A673 (cell line): ENCODE measurements at regions not wholly inside any gene's neighbourhood (a gene's known extent, or its start where the extent isn't known, plus 50 kb on each side); places are given as distances from the start of the nearest gene placed in this dataset.

Experiments
- BruUV-seq: library from RNA; stranded (reverse); fragments of 400-500 nt; replicated peaks from 2 replicates; lab custom pipeline; 2021; lab: Mats Ljungman, UMichigan
- CTCF ChIA-PET: fragments of 300-600 bp; sonication (Branson Sonifier 250); formaldehyde crosslinking; loops from one replicate; lab custom pipeline; 2022; ENCODE audit warnings: antibody characterized with exemption; lab: Charles Lee
- POLR2A ChIA-PET: fragments of 300-600 bp; sonication (Branson Sonifier 250); formaldehyde crosslinking; loops from one replicate; lab custom pipeline; 2022; ENCODE audit warnings: antibody characterized with exemption; ENCODE audit not compliant: low non-redundant PET; lab: Charles Lee
- DNase-seq: peaks from one replicate; pipeline ENCODE4 v3.0.0-alpha.2; 2015; ENCODE audit warnings: low spot score
- H3K27ac ChIP-seq: fragments of 200-600 bp; sonication (generic); 2 replicates; pipeline ENCODE4 v1.5.1; 2016; ENCODE audit warnings: mixed run types, low read depth, mild to moderate bottlenecking, mixed read lengths, antibody characterized with exemption, low read length; ENCODE audit not compliant: poor library complexity, severe bottlenecking
- H3K27me3 ChIP-seq: fragments of 200-600 bp; sonication (generic); replicated peaks from 2 replicates; pipeline ENCODE4 v1.6.1; 2017; ENCODE audit warnings: mixed run types, low read depth, mild to moderate bottlenecking, mixed read lengths, antibody characterized with exemption, low read length; ENCODE audit not compliant: insufficient read depth, poor library complexity
- H3K36me3 ChIP-seq: fragments of 200-600 bp; sonication (generic); 2 replicates; pipeline ENCODE4 v1.6.1; 2016; ENCODE audit warnings: mixed run types, mild to moderate bottlenecking, mixed read lengths, antibody characterized with exemption, low read length; ENCODE audit not compliant: insufficient read depth, poor library complexity, severe bottlenecking
- H3K4me1 ChIP-seq: fragments of 200-600 bp; sonication (generic); 2 replicates; pipeline ENCODE4 v1.6.1; 2017; ENCODE audit warnings: mixed run types, mild to moderate bottlenecking, mixed read lengths, antibody characterized with exemption, low read length; ENCODE audit not compliant: insufficient read depth, poor library complexity, severe bottlenecking
- H3K4me3 ChIP-seq: fragments of 200-600 bp; sonication (generic); 2 replicates; pipeline ENCODE4 v1.5.1; 2016; ENCODE audit warnings: low read depth, mixed run types, mild to moderate bottlenecking, mixed read lengths, low read length; ENCODE audit not compliant: poor library complexity, severe bottlenecking
- H3K9me3 ChIP-seq: fragments of 200-600 bp; sonication (generic); 2 replicates; pipeline ENCODE4 v1.6.1; 2016; ENCODE audit warnings: mixed run types, low read depth, mild to moderate bottlenecking, mixed read lengths, antibody characterized with exemption, low read length; ENCODE audit not compliant: poor library complexity, severe bottlenecking
- EZH2 ChIP-seq: fragments of 200-600 bp; sonication (generic); IDR thresholded peaks from 2 replicates; pipeline ENCODE4 v1.6.1; 2017; ENCODE audit warnings: borderline replicate concordance, low read depth, mild to moderate bottlenecking, mixed read lengths, antibody characterized with exemption, low read length; ENCODE audit not compliant: poor library complexity, severe bottlenecking
- intact Hi-C: fragments of 100-400 bp; cut with micrococcal nuclease; formaldehyde crosslinking; loops from one replicate; pipeline ENCODE4 v1.10.0; 2022; ENCODE audit not compliant: unreplicated experiment
- TF ChIP-seq, protein P1 (sequence below): fragments of 300-800, 200-600 bp; sonication (generic); conservative IDR thresholded peaks from 2 replicates; pipeline ENCODE4 v1.5.1; 2017; ENCODE audit warnings: low read depth, mild to moderate bottlenecking, antibody characterized with exemption, low read length, moderate library complexity, mixed read lengths

DNA sequence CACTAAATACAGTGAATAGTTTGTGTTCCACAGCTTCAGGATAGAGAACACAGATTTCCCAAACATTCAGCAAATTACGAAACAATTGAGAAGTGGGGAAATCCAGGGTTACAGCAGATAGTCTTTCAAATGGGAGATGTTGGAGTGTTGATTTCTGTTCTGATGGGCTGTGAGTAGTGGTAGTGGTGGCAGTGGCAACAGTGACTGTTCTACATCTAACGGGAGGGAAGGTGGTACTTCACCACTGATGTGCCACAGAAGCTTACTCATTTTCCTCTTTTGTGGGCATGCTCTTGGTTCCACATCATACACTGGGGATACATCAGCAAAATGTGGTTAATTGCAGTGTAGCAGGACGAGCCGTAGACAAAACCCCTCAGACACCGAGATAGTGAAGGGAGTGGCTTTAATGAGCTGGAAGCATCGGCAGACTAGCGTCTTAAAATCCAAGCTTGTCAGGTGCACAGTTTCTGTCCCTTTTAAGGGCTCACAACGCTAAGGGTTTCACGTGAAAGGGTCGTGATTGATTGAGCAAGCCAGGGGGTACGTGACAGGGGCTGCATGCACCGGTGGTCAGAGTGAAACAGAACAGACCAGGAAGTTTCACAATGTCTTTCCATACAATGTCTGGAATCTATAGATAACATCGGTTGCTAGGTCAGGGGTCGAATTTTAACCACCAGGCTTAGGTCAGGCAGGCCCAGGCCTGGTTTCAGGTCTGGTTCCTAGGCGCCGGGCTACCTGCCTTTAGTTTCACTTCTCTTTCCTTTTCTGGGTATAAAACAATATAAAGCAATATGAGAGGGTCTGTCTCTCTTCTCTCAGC lies 330.6 kb upstream of the FBXO33 start:
- Histone ChIP-seq H3K27me3 (no peaks in the 10 kb centered on the region), H3K27ac (no peak overlapping the region), H3K9me3 (no peaks in the 10 kb centered on the region), H3K36me3 (no peaks in the 10 kb centered on the region), H3K4me3 (no peak overlapping the region), H3K4me1 (no peaks in the 10 kb centered on the region)
- ChIA-PET CTCF (no interaction called here), POLR2A (no interaction called here)
- no TSS peak for BruUV-seq
- TF ChIP-seq, protein P1, sequence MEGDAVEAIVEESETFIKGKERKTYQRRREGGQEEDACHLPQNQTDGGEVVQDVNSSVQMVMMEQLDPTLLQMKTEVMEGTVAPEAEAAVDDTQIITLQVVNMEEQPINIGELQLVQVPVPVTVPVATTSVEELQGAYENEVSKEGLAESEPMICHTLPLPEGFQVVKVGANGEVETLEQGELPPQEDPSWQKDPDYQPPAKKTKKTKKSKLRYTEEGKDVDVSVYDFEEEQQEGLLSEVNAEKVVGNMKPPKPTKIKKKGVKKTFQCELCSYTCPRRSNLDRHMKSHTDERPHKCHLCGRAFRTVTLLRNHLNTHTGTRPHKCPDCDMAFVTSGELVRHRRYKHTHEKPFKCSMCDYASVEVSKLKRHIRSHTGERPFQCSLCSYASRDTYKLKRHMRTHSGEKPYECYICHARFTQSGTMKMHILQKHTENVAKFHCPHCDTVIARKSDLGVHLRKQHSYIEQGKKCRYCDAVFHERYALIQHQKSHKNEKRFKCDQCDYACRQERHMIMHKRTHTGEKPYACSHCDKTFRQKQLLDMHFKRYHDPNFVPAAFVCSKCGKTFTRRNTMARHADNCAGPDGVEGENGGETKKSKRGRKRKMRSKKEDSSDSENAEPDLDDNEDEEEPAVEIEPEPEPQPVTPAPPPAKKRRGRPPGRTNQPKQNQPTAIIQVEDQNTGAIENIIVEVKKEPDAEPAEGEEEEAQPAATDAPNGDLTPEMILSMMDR, result no peak
- no peak for TF ChIP-seq EZH2
- DNase-seq, result no peak
- intact Hi-C loops, result no loop called here

DNA sequence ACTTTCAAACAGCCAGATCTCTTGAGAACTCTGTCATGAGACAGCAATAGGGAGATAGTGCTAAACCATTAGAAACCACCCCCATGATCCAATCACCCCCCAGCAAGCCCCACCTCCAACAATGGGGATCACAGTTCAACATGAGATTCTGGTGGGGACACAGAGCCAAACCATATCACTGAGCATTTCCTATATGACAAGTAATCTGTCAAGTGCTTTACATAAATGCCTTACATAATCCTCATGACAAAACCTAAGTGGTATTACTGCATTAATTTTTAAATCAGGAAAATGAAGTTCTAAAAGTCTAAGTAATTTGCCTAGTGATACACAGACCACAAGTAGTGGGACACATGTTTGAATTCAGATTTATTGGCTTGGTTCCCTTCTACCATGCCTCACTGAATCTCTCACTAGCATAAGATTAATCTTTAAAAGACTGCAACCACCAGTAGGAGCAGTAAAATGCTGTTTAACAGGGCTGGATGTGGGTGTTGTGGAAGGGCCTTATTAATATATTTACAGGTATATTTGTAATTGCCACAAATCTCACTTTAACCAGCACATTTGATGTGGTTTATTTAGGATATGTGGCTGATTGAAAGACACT lies 323.1 kb upstream of the FBXO33 start:
- H3K27me3 ChIP-seq, result no peaks in the 10 kb centered on the region
- no peak for DNase-seq
- no peak overlapping the region for H3K27ac ChIP-seq
- H3K4me1 ChIP-seq, result no peaks in the 10 kb centered on the region
- no TSS peak for BruUV-seq
- H3K4me3 ChIP-seq, result no peak overlapping the region
- intact Hi-C loops, result no loop called here
- no peaks in the 10 kb centered on the region for H3K9me3 ChIP-seq
- TF ChIP-seq, protein P1, result no peak
- TF ChIP-seq EZH2, result no peak
- H3K36me3 ChIP-seq, result no peaks in the 10 kb centered on the region
- ChIA-PET CTCF (no interaction called here), POLR2A (no interaction called here)

DNA sequence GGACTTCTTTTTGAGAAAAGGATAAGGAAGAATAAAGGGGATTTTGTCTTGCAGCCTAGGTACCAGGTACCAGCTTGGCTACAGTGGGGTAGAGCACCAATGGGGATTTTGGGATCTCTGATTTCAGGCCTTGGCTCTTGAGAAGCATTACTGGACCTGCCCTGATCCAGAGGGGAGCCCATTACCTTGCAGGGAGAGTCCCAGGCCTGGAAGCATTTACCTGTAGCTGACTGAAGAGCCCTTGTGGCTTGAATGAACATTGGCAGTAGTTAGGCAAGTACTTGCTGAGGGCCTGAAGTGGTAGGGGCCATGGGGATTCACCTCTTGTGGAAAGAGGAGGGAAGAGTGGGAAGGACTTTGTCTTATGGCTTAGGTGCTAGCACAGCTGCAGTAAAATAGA lies 308.2 kb upstream of the FBXO33 start:
- Histone ChIP-seq H3K9me3 (no peaks in the 10 kb centered on the region), H3K36me3 (no peaks in the 10 kb centered on the region), H3K4me1 (no peaks in the 10 kb centered on the region), H3K27me3 (no peaks in the 10 kb centered on the region), H3K4me3 (no peak overlapping the region), H3K27ac (no peak overlapping the region)
- intact Hi-C loops, result no loop called here
- no TSS peak for BruUV-seq
- DNase-seq, result no peak
- ChIA-PET CTCF (no interaction called here), POLR2A (no interaction called here)
- TF ChIP-seq, protein P1, result no peak
- no peak for TF ChIP-seq EZH2
